SH-SY5Y (cell line): ENCODE measurements at regions not wholly inside any gene's neighbourhood (a gene's known extent, or its start where the extent isn't known, plus 50 kb on each side); places are given as distances from the start of the nearest gene placed in this dataset.

Experiments used
- GATA2 ChIP-seq: IDR thresholded peaks from 2 replicates; pipeline ENCODE4 v1.6.1; 2011; ENCODE audit warnings: mild to moderate bottlenecking, low read depth, low read length
- GATA3 ChIP-seq: IDR thresholded peaks from 2 replicates; pipeline ENCODE4 v1.6.1; 2011; ENCODE audit warnings: low read depth, mild to moderate bottlenecking, low read length, moderate library complexity

- TF ChIP-seq GATA2 (no peak), GATA3 (no peak)
Measured at GRCh38 chr18:60664736-60665135, 292.2 kb upstream of the MC4R start.

GRCh38 chr18:60667016-60667415, 294.4 kb upstream of the MC4R start:
- TF ChIP-seq GATA2, result no peak

GRCh38 chr18:60668583-60668982, 296.0 kb upstream of the MC4R start:
- no peak for TF ChIP-seq GATA3
- no peak for TF ChIP-seq GATA2

GRCh38 chr18:60669938-60670337, 297.4 kb upstream of the MC4R start:
- no peak for TF ChIP-seq GATA3
- TF ChIP-seq GATA2, result no peak

- no peak for TF ChIP-seq GATA3
- TF ChIP-seq GATA2, result no peak
Measured at GRCh38 chr18:60671021-60671420, 298.4 kb upstream of the MC4R start.

- TF ChIP-seq GATA2 (no peak), GATA3 (no peak)
Measured at GRCh38 chr18:60675126-60675525, 302.6 kb upstream of the MC4R start.

GRCh38 chr18:60675801-60676200, 303.2 kb upstream of the MC4R start:
- TF ChIP-seq GATA2, result no peak
- no peak for TF ChIP-seq GATA3

GRCh38 chr18:60676815-60677214, 304.2 kb upstream of the MC4R start:
- no peak for TF ChIP-seq GATA2
- TF ChIP-seq GATA3, result no peak

GRCh38 chr18:60684843-60685513, 312.4 kb upstream of the MC4R start:
- TF ChIP-seq GATA2 (no peak), GATA3 (no peak)

GRCh38 chr18:60686142-60686541, 313.6 kb upstream of the MC4R start:
- TF ChIP-seq GATA2 (no peak), GATA3 (no peak)

GRCh38 chr18:60691061-60691460, 318.5 kb upstream of the MC4R start:
- no peak for TF ChIP-seq GATA3
- TF ChIP-seq GATA2, result no peak

GRCh38 chr18:60693426-60693825, 320.9 kb upstream of the MC4R start:
- TF ChIP-seq GATA3, result no peak
- TF ChIP-seq GATA2, result no peak

GRCh38 chr18:60698901-60699300, 326.3 kb upstream of the MC4R start:
- TF ChIP-seq GATA2, result no peak
- no peak for TF ChIP-seq GATA3

GRCh38 chr18:60722742-60723141, 350.2 kb upstream of the MC4R start:
- TF ChIP-seq GATA2 (no peak), GATA3 (no peak)

- TF ChIP-seq GATA2 (no peak), GATA3 (no peak)
Measured at GRCh38 chr18:60732143-60732542, 359.6 kb upstream of the MC4R start.

GRCh38 chr18:60739212-60739611, 366.6 kb upstream of the MC4R start:
- TF ChIP-seq GATA3 (no peak), GATA2 (no peak)
